Left ventricle myocardium inferior (tissue), 1 donor: ENCODE measurements at regions not wholly inside any gene's neighbourhood (a gene's known extent, or its start where the extent isn't known, plus 50 kb on each side); places are given as distances from the start of the nearest gene placed in this dataset.

ENCODE experiments used
- DNase-seq: peaks from one replicate; pipeline ENCODE4 v3.0.0-alpha.2; 2020
- H3K27ac ChIP-seq: fragments of 200-600 bp; replicated peaks from 2 replicates; pipeline ENCODE4 v1.8.0; 2021
- H3K27me3 ChIP-seq: fragments of 200-600 bp; 2 replicates; pipeline ENCODE4 v1.8.0; 2021; ENCODE audit warnings: low read depth
- H3K36me3 ChIP-seq: fragments of 200-600 bp; 2 replicates; pipeline ENCODE4 v1.8.0; 2021
- H3K4me1 ChIP-seq: fragments of 200-600 bp; 2 replicates; pipeline ENCODE4 v1.8.0; 2021
- H3K4me3 ChIP-seq: fragments of 200-600 bp; 2 replicates; pipeline ENCODE4 v1.8.0; 2021; ENCODE audit warnings: mild to moderate bottlenecking, moderate library complexity
- H3K9me3 ChIP-seq: fragments of 200-600 bp; replicated peaks from 2 replicates; pipeline ENCODE4 v1.8.0; 2021
- CTCF ChIP-seq: fragments of 200-600 bp; IDR thresholded peaks from 2 replicates; pipeline ENCODE4 v1.8.0; 2021; ENCODE audit warnings: antibody characterized with exemption, mild to moderate bottlenecking, borderline replicate concordance
- intact Hi-C: fragments of 100-400 bp; cut with micrococcal nuclease; formaldehyde crosslinking; loops from one replicate; pipeline ENCODE4 v1.11.0; 2022
- donor health status: DM: no; HTN: yes; CAD: no; lungs with severe emphysema.

- no peaks in the 10 kb centered on the region for H3K36me3 ChIP-seq
- intact Hi-C loops = no loop called here
- TF ChIP-seq CTCF = no peak
- H3K27me3 ChIP-seq = peaks cover 59% of the 10 kb centered on the region
- no peak overlapping the region for H3K27ac ChIP-seq
- no peaks in the 10 kb centered on the region for H3K4me1 ChIP-seq
- no peak overlapping the region for H3K4me3 ChIP-seq
- DNase-seq = no peak
- no peaks in the 10 kb centered on the region for H3K9me3 ChIP-seq
Measured at GRCh38 chr11:46198245-46199240, 77.3 kb upstream of the PHF21A start.

- H3K9me3 ChIP-seq = no peaks in the 10 kb centered on the region
- no peaks in the 10 kb centered on the region for H3K36me3 ChIP-seq
- intact Hi-C loops = no loop called here
- H3K27ac ChIP-seq = no peak overlapping the region
- no peaks in the 10 kb centered on the region for H3K4me1 ChIP-seq
- no peak overlapping the region for H3K4me3 ChIP-seq
- peaks cover 61% of the 10 kb centered on the region for H3K27me3 ChIP-seq
- TF ChIP-seq CTCF = no peak
- no peak for DNase-seq
Measured at GRCh38 chr11:46197421-46197820, 76.2 kb upstream of the PHF21A start.

GRCh38 chr11:46188017-46188416 lies 66.8 kb upstream of the PHF21A start:
- Histone ChIP-seq H3K9me3 (peaks cover 15% of the 10 kb centered on the region), H3K4me3 (no peak overlapping the region), H3K27me3 (peaks cover 26% of the 10 kb centered on the region), H3K36me3 (no peaks in the 10 kb centered on the region), H3K4me1 (no peaks in the 10 kb centered on the region), H3K27ac (no peak overlapping the region)
- no peak for DNase-seq
- TF ChIP-seq CTCF = no peak
- intact Hi-C loops = no loop called here

GRCh38 chr11:46183819-46184218 lies 62.6 kb upstream of the PHF21A start:
- Histone ChIP-seq H3K36me3 (no peaks in the 10 kb centered on the region), H3K4me1 (no peaks in the 10 kb centered on the region), H3K27me3 (peaks cover 38% of the 10 kb centered on the region), H3K4me3 (no peak overlapping the region), H3K27ac (no peak overlapping the region), H3K9me3 (no peaks in the 10 kb centered on the region)
- TF ChIP-seq CTCF = no peak
- DNase-seq = no peak
- intact Hi-C loops = no loop called here

- Histone ChIP-seq H3K36me3 (no peaks in the 10 kb centered on the region), H3K27ac (no peak overlapping the region), H3K9me3 (no peaks in the 10 kb centered on the region), H3K27me3 (peaks cover 47% of the 10 kb centered on the region), H3K4me1 (no peaks in the 10 kb centered on the region), H3K4me3 (no peak overlapping the region)
- intact Hi-C loops = no loop called here
- DNase-seq = no peak
- no peak for TF ChIP-seq CTCF
Measured at GRCh38 chr11:46181843-46182424, 60.7 kb upstream of the PHF21A start.
